Limb (tissue), 2 donors: ENCODE measurements at regions not wholly inside any gene's neighbourhood (a gene's known extent, or its start where the extent isn't known, plus 50 kb on each side); places are given as distances from the start of the nearest gene placed in this dataset.
"Not testable (repeated sequence)": the region's sequence is repeated elsewhere in the genome, so short reads cannot be mapped to it uniquely, and the experiment has no call there.

Experiments used
- DNase-seq, 2 donors: peaks; one replicate each; pipeline ENCODE4 v3.0.0-alpha.2; 2016; ENCODE audit errors: extremely low spot score in 2 of 2

DNA sequence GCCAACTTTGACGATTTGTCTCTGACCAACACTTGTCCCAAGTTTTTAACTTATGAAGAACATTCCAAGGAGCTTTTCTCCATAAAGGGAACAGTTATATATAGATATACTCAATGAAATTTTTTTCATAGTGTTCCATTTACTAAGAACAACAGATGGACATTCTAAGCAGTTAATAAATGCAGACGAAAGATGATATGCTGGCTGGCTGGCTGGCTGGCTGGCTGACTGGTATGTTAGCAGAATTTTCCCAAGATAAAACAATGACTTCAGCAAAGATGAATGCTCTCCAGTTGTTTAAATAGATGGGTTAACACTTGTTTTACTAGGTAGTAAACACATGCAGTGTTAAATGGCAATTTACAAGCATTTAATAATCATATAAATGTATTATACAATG, 62.2 kb downstream of the SPANXN3 start:
- DNase-seq, result peak; percentile 27 to 28

DNA sequence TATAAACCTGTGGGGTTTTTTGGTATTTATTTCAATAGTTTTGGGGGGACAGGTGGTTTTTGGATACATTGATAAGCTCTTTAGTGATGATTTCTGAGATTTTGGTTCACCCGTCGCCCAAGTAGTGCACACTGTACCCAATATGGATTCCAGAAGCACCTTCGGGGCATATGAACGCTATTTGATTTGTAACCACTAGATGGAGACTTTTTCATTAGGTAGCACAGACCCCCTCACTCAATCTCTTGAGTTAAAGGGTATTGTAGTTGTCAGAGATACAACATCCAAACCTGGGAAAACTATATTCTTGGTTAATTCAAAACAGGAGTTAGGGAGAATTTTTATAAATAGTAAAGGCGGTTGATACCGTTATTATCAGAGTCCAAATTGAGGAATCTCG, 79.8 kb downstream of the SPANXN3 start:
- DNase-seq, result no peak

GRCh38 chrX:143435916-143436315, 81.4 kb downstream of the SPANXN3 start:
- DNase-seq, result no peak

- no peak for DNase-seq
Measured at GRCh38 chrX:143429811-143430210, 87.5 kb downstream of the SPANXN3 start.

DNA sequence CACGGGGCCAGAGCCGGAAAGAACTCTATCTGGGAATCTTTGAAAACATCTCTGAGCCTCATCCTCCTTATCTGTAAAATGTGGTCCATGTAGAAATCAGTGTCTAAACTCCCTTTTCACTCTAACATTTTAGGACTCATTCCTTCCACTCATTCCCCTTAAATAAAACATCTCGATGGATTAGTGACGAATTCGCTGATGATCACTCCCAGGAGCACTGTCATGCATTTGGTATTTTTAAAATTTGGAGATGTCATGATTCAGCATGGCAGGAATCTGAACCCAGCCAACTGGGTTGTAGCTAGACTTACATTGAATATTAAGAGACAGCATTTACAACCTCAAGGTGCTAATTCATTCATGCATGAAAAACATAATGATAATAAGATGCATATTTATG, 88.1 kb downstream of the SPANXN3 start:
- no peak for DNase-seq

- no peak for DNase-seq
Measured at GRCh38 chrX:143401160-143401559, 116.1 kb downstream of the SPANXN3 start.

DNA sequence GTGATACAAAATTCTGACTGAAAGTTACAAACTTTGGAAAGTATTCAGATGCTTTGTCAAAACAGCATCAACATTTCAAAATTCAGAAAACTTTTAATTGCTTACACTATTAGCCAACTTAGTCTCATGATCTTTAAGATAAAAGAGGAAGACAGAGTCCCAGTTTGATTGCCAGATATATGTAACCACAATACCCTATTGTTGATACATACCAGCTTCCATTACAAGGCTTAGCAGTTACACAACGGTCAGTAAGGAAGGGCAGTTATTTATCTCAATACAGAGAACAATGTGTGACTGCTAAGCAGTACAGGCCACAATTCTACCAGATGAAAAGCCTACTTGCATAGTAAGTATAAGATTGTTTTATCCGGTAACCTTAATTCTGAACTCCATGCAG, 138.4 kb downstream of the SPANXN3 start:
- DNase-seq, result no peak

DNA sequence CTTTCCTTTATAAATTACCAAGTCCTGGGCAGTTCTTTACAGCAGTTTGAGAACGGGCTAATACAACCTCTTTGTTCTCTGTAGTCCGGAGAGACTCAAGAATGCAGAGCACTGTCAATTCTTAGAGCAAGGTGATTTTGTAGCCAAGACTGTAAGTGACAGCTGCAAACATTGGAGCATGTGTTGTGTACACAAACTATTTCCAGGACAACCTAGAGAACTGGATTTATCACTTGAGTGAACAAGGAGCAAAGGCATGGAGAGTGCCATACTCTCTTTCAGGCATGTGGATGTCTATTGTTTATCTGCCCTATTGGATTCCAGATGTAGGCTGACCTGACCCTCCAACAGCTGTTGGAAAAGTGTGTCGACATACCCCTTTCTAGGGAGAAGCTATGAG, 153.9 kb downstream of the SPANXN3 start:
- no peak for DNase-seq

- no peak for DNase-seq
Measured at GRCh38 chrX:143340190-143340589, 177.1 kb downstream of the SPANXN3 start.

GRCh38 chrX:143336261-143336660, 181.0 kb downstream of the SPANXN3 start:
- no peak for DNase-seq

- DNase-seq, result no peak
Measured at GRCh38 chrX:143319526-143319925, 197.7 kb downstream of the SPANXN3 start.

- not testable (repeated sequence) for DNase-seq
Measured at GRCh38 chrX:143318857-143319256, 198.4 kb downstream of the SPANXN3 start.

GRCh38 chrX:143306991-143307937, 210.0 kb downstream of the SPANXN3 start:
- DNase-seq, result no peak

GRCh38 chrX:143304518-143304917, 212.8 kb downstream of the SPANXN3 start:
- DNase-seq, result no peak

- no peak for DNase-seq
Measured at GRCh38 chrX:143304025-143304424, 213.2 kb downstream of the SPANXN3 start.

GRCh38 chrX:143298663-143299241, 218.5 kb downstream of the SPANXN3 start:
- peak in 1 of 2 donors; percentile 10 for DNase-seq

DNA sequence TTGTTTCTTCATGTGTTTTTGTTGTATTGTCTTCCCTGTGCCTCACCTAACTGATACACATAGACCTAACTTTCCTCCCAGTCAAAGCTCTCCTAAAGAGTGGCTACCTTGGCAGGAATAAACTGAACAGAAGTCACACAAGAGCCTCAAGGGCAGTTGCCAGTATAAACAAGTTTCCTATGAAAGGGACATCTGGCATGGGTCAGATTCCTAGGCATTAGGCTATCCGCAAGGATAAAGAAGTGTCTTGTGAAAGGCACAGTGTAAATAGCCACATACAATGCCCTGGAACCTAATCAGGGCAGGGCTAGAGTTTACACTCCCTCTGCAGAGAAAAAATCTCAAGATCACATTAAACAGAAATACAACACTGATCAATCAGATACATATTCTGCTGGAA, 220.8 kb downstream of the SPANXN3 start:
- DNase-seq, result no peak

GRCh38 chrX:143287236-143287635, 230.0 kb downstream of the SPANXN3 start:
- DNase-seq, result no peak

GRCh38 chrX:143270317-143270716, 244.6 kb downstream of the SPANXN4 start:
- no peak for DNase-seq

GRCh38 chrX:143244593-143244992, 218.9 kb downstream of the SPANXN4 start:
- DNase-seq, result not testable (repeated sequence)

GRCh38 chrX:143240658-143241057, 214.9 kb downstream of the SPANXN4 start:
- no peak for DNase-seq

- no peak for DNase-seq
Measured at GRCh38 chrX:143231492-143231891, 205.8 kb downstream of the SPANXN4 start.

- DNase-seq, result not testable (repeated sequence)
Measured at GRCh38 chrX:143228600-143228999, 202.9 kb downstream of the SPANXN4 start.
